ENCODE measurements at regions not wholly inside any gene's neighbourhood (a gene's known extent, or its start where the extent isn't known, plus 50 kb on each side); places are given as distances from the start of the nearest gene placed in this dataset.

DNA sequence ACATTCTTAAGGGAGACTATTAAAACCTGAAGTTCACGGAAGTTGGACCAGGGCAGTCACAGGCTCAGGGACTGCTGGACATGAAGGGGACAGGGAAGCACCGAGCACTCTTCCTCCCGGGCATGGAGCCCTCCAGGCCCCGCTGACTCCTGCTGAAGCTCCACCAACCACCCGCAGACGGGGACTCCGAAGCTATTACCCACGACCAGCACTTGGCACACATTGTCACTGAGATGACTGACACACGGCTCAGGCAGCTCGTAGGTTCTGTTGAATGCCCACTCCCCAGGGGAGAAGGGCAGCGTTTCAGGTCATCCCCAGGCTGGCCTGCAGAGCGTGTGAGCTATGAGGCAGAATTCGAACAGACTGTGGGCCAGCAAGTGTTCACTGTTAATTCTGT is 234.8 kb downstream of the NDUFA10 start:
- TF ChIP-seq CTCF (conservative IDR thresholded peaks at IDR 0.05; ENCODE audit: low read depth in 2 of 2) (no peak), ZNF114 (CRISPR knock-in tag; IDR thresholded peaks at IDR 0.05) (no peak), POLR2AphosphoS5 (IDR thresholded peaks at IDR 0.05; ENCODE audit: low read depth) (no peak), CREB1 (CRISPR knock-in tag; IDR thresholded peaks at IDR 0.05; ENCODE audit: low read depth) (no peak)
